ENCODE measurements at regions not wholly inside any gene's neighbourhood (a gene's known extent, or its start where the extent isn't known, plus 50 kb on each side); places are given as distances from the start of the nearest gene placed in this dataset.

DNA sequence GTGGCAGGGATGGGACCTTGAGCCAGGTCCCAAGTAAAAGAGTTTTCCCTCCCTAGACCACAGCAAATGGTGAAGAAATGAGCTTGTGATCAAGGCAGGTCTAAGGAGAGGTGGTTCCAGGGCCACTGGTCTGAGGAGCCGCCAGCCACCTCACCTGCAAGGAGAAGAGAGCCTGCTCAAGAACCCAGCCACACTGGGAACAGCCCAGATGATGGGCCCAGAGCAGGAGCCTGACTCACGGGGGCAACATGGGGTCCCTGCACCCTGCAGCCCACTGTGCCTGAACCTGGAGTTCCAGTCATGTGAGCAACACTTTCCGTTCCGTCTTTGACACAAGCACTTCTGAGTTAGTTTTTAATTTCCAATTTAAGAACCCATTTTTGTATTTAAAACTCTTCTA, 204.5 kb upstream of the CDH4 start:
- H3K9me3 Mint-ChIP-seq: peaks cover 0 to 4% (median 2%) of the 10 kb centered on the region in 3 donors
- no peak overlapping the region for H3K27ac Mint-ChIP-seq
- H3K36me3 Mint-ChIP-seq: no peaks in the 10 kb centered on the region
- no peaks in the 10 kb centered on the region for H3K4me1 Mint-ChIP-seq
- H3K4me3 ChIP-seq (ENCODE audit: control insufficient read depth in 1 of 2, extremely low read depth in 1 of 2, low read length in 1 of 2): no peak overlapping the region
- peaks cover 0 to 6% of the 10 kb centered on the region in 2 experiments for H3K27me3 ChIP-seq (replicated peaks in 1 of 2; ENCODE audit: control insufficient read depth in 2 of 2, extremely low read depth in 1 of 2, insufficient read depth in 2 of 2, low read length in 1 of 2)
- WGBS (ENCODE audit: insufficient coverage): 91% methylated on average over 2 of the region's 4 CpGs
- H3K36me3 ChIP-seq (ENCODE audit: control insufficient read depth in 2 of 2, extremely low read depth in 1 of 2, insufficient read depth in 1 of 2, low read length in 1 of 2): no peaks in the 10 kb centered on the region
- ChIA-PET CTCF (no interaction called here), POLR2A (no interaction called here)
- H3K27me3 Mint-ChIP-seq: peaks cover 0 to 2% of the 10 kb centered on the region in 2 donors
- H3K9me3 ChIP-seq: no peaks in the 10 kb centered on the region
- no peak overlapping the region for H3K4me3 Mint-ChIP-seq
- ATAC-seq (replicated peaks in 1 of 4) (no peak), DNase-seq (no peak)
- H3K27ac ChIP-seq (ENCODE audit: low read length): no peak overlapping the region
- no peaks in the 10 kb centered on the region for H3K4me1 ChIP-seq (ENCODE audit: control insufficient read depth in 1 of 2, extremely low read depth in 1 of 2, insufficient read depth in 2 of 2, low read length in 2 of 2)

DNA sequence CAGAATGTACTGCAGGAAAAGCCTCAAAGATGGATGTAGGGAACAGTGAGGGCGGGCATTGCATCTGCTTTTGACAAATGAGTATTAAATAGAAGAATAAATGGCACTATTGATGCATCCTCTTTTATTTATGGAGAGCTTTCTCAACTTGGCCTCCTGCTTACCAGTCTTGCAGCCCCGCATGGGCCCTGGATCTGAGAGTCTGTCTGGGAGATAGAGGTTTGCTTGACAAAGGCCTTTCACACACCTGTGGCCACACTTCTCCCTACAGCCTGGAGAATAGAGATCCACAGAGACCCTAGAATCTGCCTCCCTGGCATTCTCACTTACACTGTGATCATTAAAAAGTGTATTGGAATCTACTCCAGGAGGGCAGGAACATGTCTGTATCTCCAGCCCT, 203.8 kb upstream of the CDH4 start:
- H3K9me3 ChIP-seq: no peaks in the 10 kb centered on the region
- H3K27ac ChIP-seq (ENCODE audit: low read length): no peak overlapping the region
- Mint-ChIP-seq H3K4me1 (no peaks in the 10 kb centered on the region), H3K4me3 (no peak overlapping the region), H3K27me3 (peaks cover 0 to 2% of the 10 kb centered on the region in 2 donors), H3K27ac (no peak overlapping the region), H3K36me3 (no peaks in the 10 kb centered on the region), H3K9me3 (peaks cover 0 to 4% (median 2%) of the 10 kb centered on the region in 3 donors)
- DNase-seq (no peak), ATAC-seq (replicated peaks in 1 of 4) (no peak)
- no peaks in the 10 kb centered on the region for H3K4me1 ChIP-seq (ENCODE audit: control insufficient read depth in 1 of 2, extremely low read depth in 1 of 2, insufficient read depth in 2 of 2, low read length in 2 of 2)
- H3K36me3 ChIP-seq (ENCODE audit: control insufficient read depth in 2 of 2, extremely low read depth in 1 of 2, insufficient read depth in 1 of 2, low read length in 1 of 2): no peaks in the 10 kb centered on the region
- H3K4me3 ChIP-seq (ENCODE audit: control insufficient read depth in 1 of 2, extremely low read depth in 1 of 2, low read length in 1 of 2): no peak overlapping the region
- CTCF ChIA-PET: no interaction called here
- POLR2A ChIA-PET: no interaction called here
- H3K27me3 ChIP-seq (replicated peaks in 1 of 2; ENCODE audit: control insufficient read depth in 2 of 2, extremely low read depth in 1 of 2, insufficient read depth in 2 of 2, low read length in 1 of 2): peaks cover 0 to 2% of the 10 kb centered on the region in 2 experiments
- WGBS (ENCODE audit: insufficient coverage): no CpG with 5 or more reads among the region's 2 CpGs

DNA sequence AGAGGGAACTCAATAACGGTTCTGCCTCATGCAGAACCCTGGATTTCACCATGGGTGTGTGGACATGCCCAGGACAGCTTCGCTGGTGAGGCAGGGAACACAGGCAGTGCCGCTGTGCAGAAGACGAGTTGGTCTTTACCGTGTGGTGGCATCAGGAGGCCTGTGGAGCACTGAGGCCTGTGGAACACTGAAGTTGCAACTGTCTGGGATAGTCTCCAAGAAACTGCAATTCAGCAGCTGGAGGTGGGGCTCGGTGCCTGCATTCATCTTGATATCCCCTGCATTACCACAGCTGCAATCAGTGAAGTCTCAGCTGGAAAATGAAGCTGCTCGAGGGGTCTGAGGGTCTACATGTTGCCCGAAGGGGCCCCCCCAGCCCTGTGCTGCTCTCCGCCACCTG, 202.4 kb upstream of the CDH4 start:
- H3K27ac ChIP-seq (ENCODE audit: low read length): no peak overlapping the region
- H3K27me3 Mint-ChIP-seq: peaks cover 0 to 2% of the 10 kb centered on the region in 2 donors
- H3K4me1 Mint-ChIP-seq: no peaks in the 10 kb centered on the region

DNA sequence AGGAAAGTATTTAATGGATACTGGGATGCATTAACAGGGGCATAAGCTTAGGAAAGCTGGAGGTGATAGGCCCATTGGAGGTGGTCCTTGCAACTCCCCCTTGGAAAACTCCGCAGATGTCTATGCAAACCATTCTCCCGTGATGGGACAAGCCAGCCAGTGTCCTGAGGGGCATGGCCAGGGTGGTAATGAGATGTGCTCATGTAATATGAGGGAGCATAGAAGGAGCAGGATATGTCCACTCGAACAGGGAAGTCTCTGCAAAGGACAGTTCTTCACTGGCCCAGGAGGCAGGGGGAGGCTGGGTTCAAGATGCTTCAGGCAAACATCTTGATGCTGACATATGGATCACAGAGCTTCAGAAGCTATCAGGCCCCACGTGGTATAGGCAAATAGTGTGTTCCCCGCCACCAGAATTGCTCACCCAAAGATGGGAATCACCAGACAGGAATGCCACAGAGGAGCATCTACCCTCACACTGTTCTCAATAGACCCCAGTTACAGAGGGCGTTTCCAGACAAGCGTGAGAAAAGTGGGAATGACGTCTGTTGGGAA, 201.6 kb upstream of the CDH4 start:
- H3K4me1 ChIP-seq (ENCODE audit: control insufficient read depth in 1 of 2, extremely low read depth in 1 of 2, insufficient read depth in 2 of 2, low read length in 2 of 2): no peaks in the 10 kb centered on the region
- Mint-ChIP-seq H3K36me3 (no peaks in the 10 kb centered on the region), H3K27me3 (peaks cover 0 to 2% of the 10 kb centered on the region in 2 donors), H3K4me1 (no peaks in the 10 kb centered on the region), H3K9me3 (peaks cover 0 to 4% (median 2%) of the 10 kb centered on the region in 3 donors), H3K4me3 (no peak overlapping the region), H3K27ac (no peak overlapping the region)
- H3K27ac ChIP-seq (ENCODE audit: low read length): no peak overlapping the region
- H3K4me3 ChIP-seq (ENCODE audit: control insufficient read depth in 1 of 2, extremely low read depth in 1 of 2, low read length in 1 of 2): no peak overlapping the region
- no peak for DNase-seq
- CTCF ChIA-PET: no interaction called here
- H3K36me3 ChIP-seq (ENCODE audit: control insufficient read depth in 2 of 2, extremely low read depth in 1 of 2, insufficient read depth in 1 of 2, low read length in 1 of 2): no peaks in the 10 kb centered on the region
- WGBS (ENCODE audit: insufficient coverage): 90% methylated on average over 3 of the region's 8 CpGs
- no peaks in the 10 kb centered on the region for H3K27me3 ChIP-seq (replicated peaks in 1 of 2; ENCODE audit: control insufficient read depth in 2 of 2, extremely low read depth in 1 of 2, insufficient read depth in 2 of 2, low read length in 1 of 2)
- no peak for ATAC-seq (replicated peaks in 1 of 4)
- POLR2A ChIA-PET: no interaction called here
- no peaks in the 10 kb centered on the region for H3K9me3 ChIP-seq

More for the DNA sequence above, 202.4 kb upstream of the CDH4 start:
- no peak overlapping the region for H3K4me3 ChIP-seq (ENCODE audit: control insufficient read depth in 1 of 2, extremely low read depth in 1 of 2, low read length in 1 of 2)
- ATAC-seq (replicated peaks in 1 of 4): no peak
- Mint-ChIP-seq H3K27ac (no peak overlapping the region), H3K36me3 (no peaks in the 10 kb centered on the region), H3K4me3 (no peak overlapping the region), H3K9me3 (peaks cover 0 to 4% (median 2%) of the 10 kb centered on the region in 3 donors)
- 82% methylated on average over 9 of the region's 9 CpGs for WGBS (ENCODE audit: insufficient coverage)
- ChIA-PET CTCF (no interaction called here), POLR2A (no interaction called here)
- no peak for DNase-seq
- H3K36me3 ChIP-seq (ENCODE audit: control insufficient read depth in 2 of 2, extremely low read depth in 1 of 2, insufficient read depth in 1 of 2, low read length in 1 of 2): no peaks in the 10 kb centered on the region
- no peaks in the 10 kb centered on the region for H3K4me1 ChIP-seq (ENCODE audit: control insufficient read depth in 1 of 2, extremely low read depth in 1 of 2, insufficient read depth in 2 of 2, low read length in 2 of 2)
- peaks cover 0 to 1% of the 10 kb centered on the region in 2 experiments for H3K27me3 ChIP-seq (replicated peaks in 1 of 2; ENCODE audit: control insufficient read depth in 2 of 2, extremely low read depth in 1 of 2, insufficient read depth in 2 of 2, low read length in 1 of 2)
- H3K9me3 ChIP-seq: no peaks in the 10 kb centered on the region

DNA sequence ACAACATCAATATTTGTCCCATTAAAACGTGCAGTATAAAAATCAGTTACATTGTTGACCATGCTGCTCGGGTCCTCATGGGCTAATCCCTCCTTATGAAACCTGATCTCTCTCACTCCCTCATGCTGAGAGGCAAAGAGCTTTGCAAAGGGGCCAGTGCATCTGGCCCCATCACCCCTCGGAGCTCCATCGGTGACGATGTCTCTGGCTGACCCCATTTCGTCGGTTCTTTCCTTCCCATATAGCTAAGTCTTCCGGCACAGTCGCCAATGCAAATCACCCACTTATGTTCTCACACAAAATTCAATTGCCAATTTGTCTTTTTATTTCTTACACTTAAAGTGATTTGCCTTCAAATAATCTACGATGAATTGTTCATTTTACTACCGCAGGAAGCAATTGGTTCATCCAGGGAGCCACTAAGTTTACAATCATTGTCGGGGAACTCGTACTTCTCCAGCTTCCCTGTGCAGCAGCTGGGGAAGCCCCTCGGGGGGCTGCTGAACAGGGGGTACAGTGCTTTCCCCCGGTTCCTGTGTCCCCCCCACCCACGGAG, 199.8 kb upstream of the CDH4 start:
- H3K4me1 Mint-ChIP-seq: no peaks in the 10 kb centered on the region
- no peak overlapping the region for H3K4me3 Mint-ChIP-seq
- no peaks in the 10 kb centered on the region for H3K27me3 Mint-ChIP-seq
- Histone ChIP-seq H3K36me3 (ENCODE audit: control insufficient read depth in 2 of 2, extremely low read depth in 1 of 2, insufficient read depth in 1 of 2, low read length in 1 of 2) (no peaks in the 10 kb centered on the region), H3K9me3 (no peaks in the 10 kb centered on the region), H3K4me3 (ENCODE audit: control insufficient read depth in 1 of 2, extremely low read depth in 1 of 2, low read length in 1 of 2) (no peak overlapping the region), H3K4me1 (ENCODE audit: control insufficient read depth in 1 of 2, extremely low read depth in 1 of 2, insufficient read depth in 2 of 2, low read length in 2 of 2) (no peaks in the 10 kb centered on the region), H3K27ac (ENCODE audit: low read length) (no peak overlapping the region), H3K27me3 (replicated peaks in 1 of 2; ENCODE audit: control insufficient read depth in 2 of 2, extremely low read depth in 1 of 2, insufficient read depth in 2 of 2, low read length in 1 of 2) (peaks cover 0 to 3% of the 10 kb centered on the region in 2 experiments)
- DNase-seq (no peak), ATAC-seq (replicated peaks in 1 of 4) (no peak)
- no peak overlapping the region for H3K27ac Mint-ChIP-seq
- H3K36me3 Mint-ChIP-seq: no peaks in the 10 kb centered on the region
- ChIA-PET CTCF (no interaction called here), POLR2A (no interaction called here)
- H3K9me3 Mint-ChIP-seq: peaks cover 0 to 4% (median 2%) of the 10 kb centered on the region in 3 donors
- WGBS (ENCODE audit: insufficient coverage): 80% methylated on average over 11 of the region's 16 CpGs

DNA sequence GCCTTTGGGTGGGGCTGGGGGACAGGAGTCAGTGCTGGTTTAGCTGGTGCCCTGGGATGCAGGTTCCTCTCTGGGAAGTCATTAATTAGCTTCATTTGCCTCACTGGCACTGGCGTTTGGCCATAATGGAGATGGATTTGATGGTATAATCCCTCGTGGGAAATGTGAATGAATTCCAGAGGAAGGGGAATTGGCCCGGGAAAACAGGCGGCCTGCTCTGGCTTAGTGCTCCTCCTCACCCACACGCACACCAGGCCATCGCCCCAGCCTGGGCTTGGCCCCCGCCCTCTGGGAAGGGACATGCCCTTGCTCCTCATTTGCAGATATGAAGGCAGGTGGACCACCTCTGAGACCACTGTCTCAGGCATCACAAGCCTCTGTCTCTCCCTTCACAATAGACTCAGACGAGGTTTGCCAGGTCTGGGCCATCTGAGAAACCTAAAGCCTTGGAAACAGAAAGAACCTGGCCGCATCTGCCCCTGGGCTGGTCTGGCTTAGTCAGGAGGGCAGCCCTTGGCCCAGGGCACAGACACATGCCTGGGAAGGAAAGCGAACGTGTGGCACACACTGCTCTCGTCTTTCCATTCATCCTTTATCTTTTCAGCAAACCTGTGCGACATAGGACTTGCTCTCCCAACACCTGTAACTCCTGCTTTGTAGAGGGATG, 199.2 kb upstream of the CDH4 start:
- no peak for ATAC-seq (replicated peaks in 1 of 4)
- POLR2A ChIA-PET: no interaction called here
- CTCF ChIA-PET: no interaction called here
- Histone ChIP-seq H3K27ac (ENCODE audit: low read length) (no peak overlapping the region), H3K4me1 (ENCODE audit: control insufficient read depth in 1 of 2, extremely low read depth in 1 of 2, insufficient read depth in 2 of 2, low read length in 2 of 2) (no peaks in the 10 kb centered on the region), H3K9me3 (no peaks in the 10 kb centered on the region), H3K4me3 (ENCODE audit: control insufficient read depth in 1 of 2, extremely low read depth in 1 of 2, low read length in 1 of 2) (no peak overlapping the region), H3K27me3 (replicated peaks in 1 of 2; ENCODE audit: control insufficient read depth in 2 of 2, extremely low read depth in 1 of 2, insufficient read depth in 2 of 2, low read length in 1 of 2) (peaks cover 0 to 3% of the 10 kb centered on the region in 2 experiments), H3K36me3 (ENCODE audit: control insufficient read depth in 2 of 2, extremely low read depth in 1 of 2, insufficient read depth in 1 of 2, low read length in 1 of 2) (no peaks in the 10 kb centered on the region)
- Mint-ChIP-seq H3K27ac (no peak overlapping the region), H3K36me3 (no peaks in the 10 kb centered on the region), H3K4me3 (no peak overlapping the region), H3K9me3 (peaks cover 0 to 4% (median 2%) of the 10 kb centered on the region in 3 donors), H3K4me1 (no peaks in the 10 kb centered on the region), H3K27me3 (no peaks in the 10 kb centered on the region)
- DNase-seq: no peak
- 67% methylated on average over 5 of the region's 13 CpGs for WGBS (ENCODE audit: insufficient coverage)

Data from T-cell (primary cell).